Iris pigment epithelial cell (primary cell): ENCODE measurements at regions not wholly inside any gene's neighbourhood (a gene's known extent, or its start where the extent isn't known, plus 50 kb on each side); places are given as distances from the start of the nearest gene placed in this dataset.
"Not testable (repeated sequence)": the region's sequence is repeated elsewhere in the genome, so short reads cannot be mapped to it uniquely, and the experiment has no call there.

ENCODE experiments used
- DNase-seq: peaks from one replicate; pipeline ENCODE4 v3.0.0-alpha.2; 2011; ENCODE audit warnings: low read depth

GRCh38 chr4:118587116-118587831 is 97.9 kb upstream of the METTL14 start:
- DNase-seq, result no peak

DNA sequence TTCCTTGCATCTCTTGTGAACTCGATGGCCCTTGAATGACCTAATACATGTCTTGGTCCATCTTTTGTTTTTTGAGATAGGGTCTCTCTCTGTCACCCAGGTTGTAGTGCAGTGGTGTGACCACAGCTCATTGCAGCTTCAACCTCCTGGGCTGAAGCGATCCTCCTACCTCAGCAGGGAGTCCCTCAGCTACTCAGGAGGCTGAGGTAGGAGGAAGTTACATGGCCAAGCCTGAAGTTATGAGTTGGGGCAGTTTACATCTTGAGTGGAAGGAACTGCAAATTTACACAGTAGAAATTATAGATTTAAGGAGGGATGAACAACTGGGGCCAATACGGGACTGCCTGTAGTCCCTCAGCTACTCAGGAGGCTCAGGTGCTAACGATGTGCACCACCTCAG is 97.2 kb upstream of the METTL14 start:
- no peak for DNase-seq

DNA sequence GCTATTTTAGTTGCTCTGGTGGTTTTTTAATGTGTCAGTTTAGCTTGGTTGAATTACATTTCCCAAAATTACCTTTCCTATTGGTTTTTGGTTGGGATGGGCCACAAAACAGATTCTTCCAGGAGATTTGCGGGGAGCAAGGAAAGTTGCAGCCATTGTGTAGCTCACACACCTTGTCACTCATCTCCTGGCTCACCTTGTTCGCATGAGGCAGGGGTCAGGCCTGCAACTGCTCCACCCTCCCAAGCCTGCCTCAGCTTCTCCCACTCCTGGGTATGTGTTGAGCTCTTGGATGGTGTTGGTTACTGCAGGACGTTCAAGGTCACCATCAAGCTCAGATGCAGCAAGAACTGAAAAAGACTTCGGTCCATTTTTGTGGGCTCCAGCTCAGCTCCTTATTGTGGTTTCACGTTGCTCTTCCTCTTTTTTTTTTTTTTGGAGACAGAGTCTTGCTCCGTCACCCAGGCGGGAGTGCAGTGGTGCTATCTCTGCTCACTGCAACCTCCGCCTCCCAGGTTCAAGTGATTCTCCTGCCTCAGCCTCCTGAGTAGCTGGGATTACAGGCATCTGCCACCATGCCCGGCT is 95.6 kb upstream of the METTL14 start:
- DNase-seq, result no peak

- DNase-seq, result peak; percentile 89
These were observed 93.7 kb upstream of the METTL14 start for GRCh38 chr4:118591339-118592046.

DNA sequence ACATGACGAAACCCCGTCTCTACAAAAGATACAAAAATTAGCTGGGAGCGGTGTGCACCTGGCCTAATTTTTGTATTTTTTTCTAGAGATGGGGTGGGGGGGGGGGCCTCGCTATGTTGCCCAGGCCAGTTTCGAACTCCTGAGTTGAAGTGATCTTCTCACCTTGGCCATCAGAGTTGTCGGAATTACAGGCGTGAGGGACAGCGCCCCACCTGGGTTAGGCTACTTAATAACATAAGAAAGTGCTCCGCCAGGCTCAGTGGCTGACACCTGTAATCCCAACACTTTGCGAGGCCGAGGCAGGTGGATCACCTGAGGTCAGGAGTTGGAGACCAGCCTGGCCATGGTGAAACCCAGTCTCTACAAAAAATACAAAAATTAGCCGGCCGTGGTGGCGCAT is 92.9 kb upstream of the METTL14 start:
- DNase-seq, result not testable (repeated sequence)

- DNase-seq, result not testable (repeated sequence)
These were observed 89.3 kb upstream of the METTL14 start for GRCh38 chr4:118595883-118596282.

DNA sequence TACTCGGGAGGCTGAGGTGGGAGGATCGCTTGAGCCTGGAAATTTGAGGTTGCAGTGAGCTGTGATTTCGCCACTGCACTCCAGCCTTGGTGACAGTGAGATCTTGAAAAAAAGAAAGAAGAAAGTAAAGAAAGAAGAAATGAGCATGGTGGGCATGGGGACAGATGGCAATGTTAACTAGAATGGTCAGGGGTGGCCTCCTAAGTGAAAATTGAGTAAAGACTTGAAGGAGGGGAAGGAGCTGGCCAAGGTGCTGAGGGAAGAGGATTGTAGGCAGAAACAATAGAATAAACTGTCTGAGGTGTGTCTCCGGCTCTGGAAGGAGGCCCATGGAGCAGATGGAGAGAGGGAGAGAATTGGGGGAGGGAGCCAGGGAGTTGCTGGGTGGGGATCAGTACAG is 60.1 kb upstream of the METTL14 start:
- not testable (repeated sequence) for DNase-seq

DNA sequence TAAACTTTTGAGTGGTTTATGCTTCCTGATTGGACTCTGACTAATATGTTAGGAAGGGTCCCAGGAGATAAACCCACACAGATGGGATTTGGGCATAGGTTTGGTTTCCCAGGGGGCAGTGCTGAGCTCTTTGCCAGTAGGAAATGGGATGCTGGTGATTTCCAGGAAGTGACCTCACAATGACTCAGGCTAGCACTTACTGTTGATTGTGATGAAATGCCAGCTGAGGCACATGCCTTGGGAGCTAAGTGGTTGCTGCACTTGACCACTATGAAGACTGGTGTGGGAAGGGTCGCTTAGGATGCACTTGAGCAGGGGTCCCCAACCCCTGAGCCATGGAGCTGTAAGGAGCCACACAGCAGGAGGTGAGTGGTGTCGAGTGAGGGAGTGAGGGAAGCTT is 55.5 kb upstream of the METTL14 start:
- peak; percentile 76 for DNase-seq

- DNase-seq, result not testable (repeated sequence)
These were observed 54.3 kb upstream of the METTL14 start for GRCh38 chr4:118630897-118631296.

GRCh38 chr4:118631321-118632050 is 53.7 kb upstream of the METTL14 start:
- DNase-seq, result not testable (repeated sequence)

DNA sequence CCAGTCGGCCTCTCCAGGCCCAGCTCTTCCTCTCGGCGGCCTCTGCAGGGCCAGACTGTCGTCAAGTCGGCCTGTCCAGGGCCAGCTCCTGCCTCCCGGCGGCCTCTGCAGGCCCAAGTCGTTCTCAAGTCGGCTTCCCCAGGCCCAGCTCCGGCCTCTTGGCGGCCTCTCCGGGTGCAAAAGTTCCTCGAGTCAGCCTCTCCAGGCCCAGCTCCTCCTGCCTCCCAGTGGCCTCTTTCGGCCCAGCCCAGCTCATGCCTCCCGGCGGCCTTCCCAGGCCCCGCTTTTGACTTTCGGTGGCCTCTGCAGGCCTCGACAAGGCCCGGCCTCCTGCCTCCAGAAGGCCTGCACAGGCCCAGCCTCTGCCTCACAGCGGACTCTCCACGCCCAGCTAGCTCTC is 51.7 kb upstream of the METTL14 start:
- not testable (repeated sequence) for DNase-seq

DNA sequence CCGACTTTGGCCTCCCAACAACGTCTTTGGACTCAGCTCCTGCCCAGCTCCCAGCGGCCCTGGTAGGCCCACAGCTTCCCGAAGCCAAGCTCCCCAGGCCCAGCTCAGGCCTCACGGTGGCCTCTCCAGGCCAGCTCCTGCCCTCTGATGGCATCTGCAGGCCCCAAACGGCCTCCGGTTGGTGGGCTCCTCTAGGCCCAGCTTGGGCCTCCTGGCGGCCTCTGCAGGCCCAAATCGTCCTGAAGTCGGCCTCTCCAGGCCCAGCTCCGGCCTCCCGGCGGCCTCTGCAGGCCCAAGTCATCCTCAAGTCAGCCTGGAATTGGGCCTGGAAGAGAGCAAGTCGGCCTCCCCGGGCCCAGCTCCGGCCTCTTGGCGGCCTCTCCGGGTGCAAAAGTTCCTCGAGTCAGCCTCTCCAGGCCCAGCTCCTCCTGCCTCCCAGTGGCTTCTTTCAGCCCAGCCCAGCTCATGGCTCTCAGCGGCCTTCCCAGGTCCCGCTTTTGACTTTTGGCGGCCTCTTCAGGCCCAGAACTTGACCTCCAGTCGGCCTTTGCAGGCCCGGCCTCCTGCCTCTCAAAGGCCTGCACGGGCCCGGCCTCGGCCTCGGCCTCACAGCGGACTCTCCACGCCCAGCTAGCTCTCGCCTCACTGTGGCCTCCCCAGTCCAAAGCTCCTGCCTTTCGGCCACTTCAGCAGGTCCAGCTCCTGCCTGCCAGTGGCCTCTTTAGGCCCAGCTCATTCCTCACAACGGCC is 50.9 kb upstream of the METTL14 start:
- not testable (repeated sequence) for DNase-seq
